Fibroblast of lung (primary cell): ENCODE measurements at regions not wholly inside any gene's neighbourhood (a gene's known extent, or its start where the extent isn't known, plus 50 kb on each side); places are given as distances from the start of the nearest gene placed in this dataset.

Experiments used
- DNase-seq, 2 donors: peaks; one replicate each; pipeline versions ENCODE4 v3.0.0 to v3.0.0-alpha.2; 2010; ENCODE audit warnings: low read depth in 2 of 2
- H2AFZ ChIP-seq: 2 replicates; pipeline ENCODE4 v1.5.1; 2012; ENCODE audit warnings: low read length, control low read depth, inconsistent platforms
- H3K27ac ChIP-seq: 2 replicates; pipeline ENCODE4 v1.5.1; 2011; ENCODE audit warnings: low read length, control low read depth; ENCODE audit not compliant: insufficient read depth
- H3K27me3 ChIP-seq: 2 replicates; pipeline ENCODE4 v1.5.1; 2011; ENCODE audit warnings: mild to moderate bottlenecking, low read length; ENCODE audit not compliant: control insufficient read depth, insufficient read depth
- H3K36me3 ChIP-seq: 2 replicates; pipeline ENCODE4 v1.5.1; 2011; ENCODE audit warnings: low read length; ENCODE audit not compliant: control insufficient read depth, insufficient read depth
- H3K4me1 ChIP-seq: 2 replicates; pipeline ENCODE4 v1.5.1; 2011; ENCODE audit warnings: low read length; ENCODE audit not compliant: control insufficient read depth, insufficient read depth; ENCODE audit errors: extremely low read depth
- H3K4me2 ChIP-seq: 2 replicates; pipeline ENCODE4 v1.5.1; 2011; ENCODE audit warnings: low read length, control low read depth; ENCODE audit not compliant: insufficient read depth; ENCODE audit errors: extremely low read depth
- H3K4me3 ChIP-seq, 4 experiments: fragments of 200-600 bp in 1 of 4; sonication (generic) in 1 of 4; replicated peaks in 1 of 4; 2 replicates each; pipeline ENCODE4 v1.5.1; 2011 to 2016; ENCODE audit warnings: low read length in 4 of 4, low read depth in 3 of 4, mild to moderate bottlenecking in 3 of 4, control low read depth in 2 of 4, inconsistent platforms in 1 of 4, mixed read lengths in 1 of 4; ENCODE audit not compliant: insufficient read depth in 1 of 4; ENCODE audit errors: control extremely low read depth in 1 of 4
- H3K79me2 ChIP-seq: 2 replicates; pipeline ENCODE4 v1.5.1; 2012; ENCODE audit warnings: mild to moderate bottlenecking, low read length, inconsistent platforms; ENCODE audit not compliant: control insufficient read depth, insufficient read depth
- H3K9ac ChIP-seq: 2 replicates; pipeline ENCODE4 v1.5.1; 2011; ENCODE audit warnings: mild to moderate bottlenecking, low read length, control low read depth; ENCODE audit not compliant: insufficient read depth
- H3K9me3 ChIP-seq: 2 replicates; pipeline ENCODE4 v1.5.1; 2012; ENCODE audit warnings: low read depth, low read length; ENCODE audit not compliant: control insufficient read depth, insufficient read depth
- H4K20me1 ChIP-seq: 2 replicates; pipeline ENCODE4 v1.5.1; 2011; ENCODE audit warnings: low read length; ENCODE audit not compliant: control insufficient read depth, insufficient read depth; ENCODE audit errors: extremely low read depth
- EZH2 ChIP-seq: IDR thresholded peaks from 2 replicates; pipeline ENCODE4 v1.5.1; 2012; ENCODE audit warnings: low read length, control low read depth, mild to moderate bottlenecking; ENCODE audit errors: missing control alignments
- TF ChIP-seq, protein P1 (sequence below), 2 donors: IDR thresholded peaks in 1 of 2; conservative IDR thresholded peaks in 1 of 2; 1 replicate in 1 of 2; 2 replicates in 1 of 2; pipeline ENCODE4 v1.5.1; 2011 to 2012; ENCODE audit warnings: low read length in 2 of 2, control low read depth in 1 of 2, inconsistent platforms in 1 of 2, low read depth in 1 of 2, mild to moderate bottlenecking in 1 of 2

DNA sequence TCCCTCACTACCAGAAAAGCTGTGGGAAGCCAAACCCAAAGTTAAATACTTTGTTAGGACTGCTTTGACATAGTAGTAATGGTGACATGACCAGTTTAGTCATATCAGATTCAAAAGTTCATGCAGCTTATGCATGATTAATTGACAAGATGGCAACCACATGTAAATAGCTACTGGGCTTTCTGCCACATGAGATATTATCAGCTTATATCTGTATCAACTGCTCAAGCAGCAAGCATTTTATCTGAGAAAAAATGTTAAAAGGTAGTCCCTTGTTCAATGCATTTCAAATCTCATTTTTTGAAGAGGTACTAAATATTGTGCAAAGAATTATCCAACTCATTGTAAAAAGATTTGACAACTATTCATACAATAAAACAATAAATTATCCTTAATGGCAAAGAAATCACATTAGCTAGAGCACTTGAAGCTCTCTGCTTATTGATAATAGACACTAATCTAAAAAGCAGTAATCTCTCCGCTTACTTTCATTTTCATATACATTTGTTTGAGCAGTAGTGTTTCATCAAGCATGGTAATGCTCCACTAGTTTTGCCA is 993.6 kb upstream of the NXPH2 start:
- Histone ChIP-seq H3K9me3 (no peaks in the 10 kb centered on the region), H2AFZ (no peak overlapping the region), H3K27ac (no peak overlapping the region), H3K4me2 (no peak overlapping the region), H4K20me1 (no peaks in the 10 kb centered on the region), H3K4me1 (no peaks in the 10 kb centered on the region), H3K9ac (no peak overlapping the region), H3K4me3 (no peak overlapping the region), H3K36me3 (no peaks in the 10 kb centered on the region), H3K79me2 (no peaks in the 10 kb centered on the region), H3K27me3 (no peaks in the 10 kb centered on the region)
- DNase-seq, result peak in 1 of 2 donors; percentile 6
- TF ChIP-seq EZH2, result no peak
- TF ChIP-seq, protein P1, sequence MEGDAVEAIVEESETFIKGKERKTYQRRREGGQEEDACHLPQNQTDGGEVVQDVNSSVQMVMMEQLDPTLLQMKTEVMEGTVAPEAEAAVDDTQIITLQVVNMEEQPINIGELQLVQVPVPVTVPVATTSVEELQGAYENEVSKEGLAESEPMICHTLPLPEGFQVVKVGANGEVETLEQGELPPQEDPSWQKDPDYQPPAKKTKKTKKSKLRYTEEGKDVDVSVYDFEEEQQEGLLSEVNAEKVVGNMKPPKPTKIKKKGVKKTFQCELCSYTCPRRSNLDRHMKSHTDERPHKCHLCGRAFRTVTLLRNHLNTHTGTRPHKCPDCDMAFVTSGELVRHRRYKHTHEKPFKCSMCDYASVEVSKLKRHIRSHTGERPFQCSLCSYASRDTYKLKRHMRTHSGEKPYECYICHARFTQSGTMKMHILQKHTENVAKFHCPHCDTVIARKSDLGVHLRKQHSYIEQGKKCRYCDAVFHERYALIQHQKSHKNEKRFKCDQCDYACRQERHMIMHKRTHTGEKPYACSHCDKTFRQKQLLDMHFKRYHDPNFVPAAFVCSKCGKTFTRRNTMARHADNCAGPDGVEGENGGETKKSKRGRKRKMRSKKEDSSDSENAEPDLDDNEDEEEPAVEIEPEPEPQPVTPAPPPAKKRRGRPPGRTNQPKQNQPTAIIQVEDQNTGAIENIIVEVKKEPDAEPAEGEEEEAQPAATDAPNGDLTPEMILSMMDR (conservative IDR thresholded peaks at IDR 0.05 in 1 of 2, IDR thresholded peaks at IDR 0.05 in 1 of 2; ENCODE audit: low read depth in 1 of 2, low read length in 2 of 2), result no peak

- Histone ChIP-seq H4K20me1 (no peaks in the 10 kb centered on the region), H3K27me3 (no peaks in the 10 kb centered on the region), H3K79me2 (no peaks in the 10 kb centered on the region), H3K4me2 (no peak overlapping the region), H3K4me1 (no peaks in the 10 kb centered on the region), H2AFZ (no peak overlapping the region), H3K9me3 (no peaks in the 10 kb centered on the region), H3K9ac (no peak overlapping the region), H3K27ac (no peak overlapping the region), H3K4me3 (no peak overlapping the region), H3K36me3 (no peaks in the 10 kb centered on the region)
- no peak for DNase-seq
- no peak for TF ChIP-seq EZH2
- TF ChIP-seq, protein P1 (conservative IDR thresholded peaks at IDR 0.05 in 1 of 2, IDR thresholded peaks at IDR 0.05 in 1 of 2; ENCODE audit: low read depth in 1 of 2, low read length in 2 of 2), result no peak
These were observed 989.4 kb upstream of the NXPH2 start for GRCh38 chr2:139769633-139770032.

DNA sequence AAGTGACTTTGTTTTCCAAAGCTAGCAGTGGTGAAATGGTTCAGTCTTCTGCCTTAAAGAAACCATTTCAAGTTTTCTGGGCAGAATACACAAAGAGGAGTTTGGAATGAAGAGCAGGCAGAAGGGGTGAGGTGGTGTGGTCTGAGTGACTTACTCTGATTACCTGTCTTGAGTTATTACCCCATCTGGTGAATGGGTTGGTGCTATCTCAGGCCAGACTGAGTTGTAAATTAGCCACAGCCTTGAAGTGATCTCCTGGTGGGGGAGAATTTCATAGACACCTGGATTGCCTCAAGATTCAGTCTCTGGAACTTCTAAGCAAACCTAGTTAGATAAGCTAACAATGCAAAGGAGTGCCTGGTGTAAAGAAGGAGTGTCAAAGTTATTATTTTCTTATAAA is 983.5 kb upstream of the NXPH2 start:
- no peaks in the 10 kb centered on the region for H3K79me2 ChIP-seq
- H4K20me1 ChIP-seq, result no peaks in the 10 kb centered on the region
- no peaks in the 10 kb centered on the region for H3K9me3 ChIP-seq
- H3K27me3 ChIP-seq, result no peaks in the 10 kb centered on the region
- no peak overlapping the region for H3K27ac ChIP-seq
- H3K4me2 ChIP-seq, result no peak overlapping the region
- H3K36me3 ChIP-seq, result no peaks in the 10 kb centered on the region
- H3K4me1 ChIP-seq, result no peaks in the 10 kb centered on the region
- H3K9ac ChIP-seq, result no peak overlapping the region
- no peak for DNase-seq
- TF ChIP-seq EZH2, result no peak
- TF ChIP-seq, protein P1 (conservative IDR thresholded peaks at IDR 0.05 in 1 of 2, IDR thresholded peaks at IDR 0.05 in 1 of 2; ENCODE audit: low read depth in 1 of 2, low read length in 2 of 2), result no peak
- no peak overlapping the region for H2AFZ ChIP-seq
- H3K4me3 ChIP-seq, result no peak overlapping the region
